Progenitor cell of endocrine pancreas (in vitro differentiated cells): ENCODE measurements at regions not wholly inside any gene's neighbourhood (a gene's known extent, or its start where the extent isn't known, plus 50 kb on each side); places are given as distances from the start of the nearest gene placed in this dataset.
A peak's percentile ranks its signal among the peaks of the same experiment; 100 is the strongest.

ENCODE experiments used
- DNase-seq: peaks from one replicate; pipeline ENCODE4 v3.0.0; 2021; ENCODE audit warnings: low spot score; ENCODE audit not compliant: unreplicated experiment
- H3K27ac Mint-ChIP-seq: 2 replicates; pipeline ENCODE4 v1.8.0; 2021; ENCODE audit warnings: mild to moderate bottlenecking, moderate library complexity, mixed read lengths
- H3K27me3 Mint-ChIP-seq: 2 replicates; pipeline ENCODE4 v1.8.0; 2021; ENCODE audit warnings: mixed read lengths
- H3K36me3 Mint-ChIP-seq: 2 replicates; pipeline ENCODE4 v1.8.0; 2022; ENCODE audit warnings: mixed read lengths; ENCODE audit not compliant: insufficient read depth
- H3K4me1 Mint-ChIP-seq: 2 replicates; pipeline ENCODE4 v1.8.0; 2021; ENCODE audit warnings: low read depth, mixed read lengths
- H3K4me3 Mint-ChIP-seq: 2 replicates; pipeline ENCODE4 v1.8.0; 2021; ENCODE audit warnings: low read depth, mild to moderate bottlenecking, moderate library complexity, mixed read lengths
- H3K9me3 Mint-ChIP-seq: 2 replicates; pipeline ENCODE4 v1.8.0; 2021; ENCODE audit warnings: low read depth, mixed read lengths
- CTCF ChIP-seq: fragments of 200-600 bp; sonication (generic); IDR thresholded peaks from one replicate; pipeline ENCODE4 v1.5.0; 2021; ENCODE audit warnings: antibody characterized with exemption, mild to moderate bottlenecking; ENCODE audit not compliant: unreplicated experiment

GRCh38 chr5:67827541-67827940, 388.0 kb upstream of the PIK3R1 start:
- H3K27me3 Mint-ChIP-seq, result no peaks in the 10 kb centered on the region
- no peak for TF ChIP-seq CTCF
- no peak overlapping the region for H3K27ac Mint-ChIP-seq
- H3K4me1 Mint-ChIP-seq, result peaks cover 9% of the 10 kb centered on the region
- H3K36me3 Mint-ChIP-seq, result no peaks in the 10 kb centered on the region
- H3K9me3 Mint-ChIP-seq, result peaks cover 3% of the 10 kb centered on the region
- H3K4me3 Mint-ChIP-seq, result no peak overlapping the region
- no peak for DNase-seq

- no peaks in the 10 kb centered on the region for H3K4me1 Mint-ChIP-seq
- no peak overlapping the region for H3K4me3 Mint-ChIP-seq
- no peaks in the 10 kb centered on the region for H3K27me3 Mint-ChIP-seq
- H3K27ac Mint-ChIP-seq, result no peak overlapping the region
- H3K9me3 Mint-ChIP-seq, result peaks cover 3% of the 10 kb centered on the region
- no peaks in the 10 kb centered on the region for H3K36me3 Mint-ChIP-seq
- no peak for DNase-seq
- TF ChIP-seq CTCF, result no peak
These were observed 390.7 kb upstream of the PIK3R1 start for GRCh38 chr5:67824852-67825251.

GRCh38 chr5:67817652-67818051, 397.9 kb upstream of the PIK3R1 start:
- H3K4me1 Mint-ChIP-seq, result peaks cover 21% of the 10 kb centered on the region
- no peak for TF ChIP-seq CTCF
- H3K9me3 Mint-ChIP-seq, result peaks cover 4% of the 10 kb centered on the region
- no peak for DNase-seq
- no peak overlapping the region for H3K27ac Mint-ChIP-seq
- peak overlapping the region; percentile 71 for H3K4me3 Mint-ChIP-seq
- no peaks in the 10 kb centered on the region for H3K27me3 Mint-ChIP-seq
- no peaks in the 10 kb centered on the region for H3K36me3 Mint-ChIP-seq

GRCh38 chr5:67816456-67816855, 399.1 kb upstream of the PIK3R1 start:
- TF ChIP-seq CTCF, result no peak
- no peak for DNase-seq
- Mint-ChIP-seq H3K4me3 (peak overlapping the region; percentile 9), H3K9me3 (peaks cover 4% of the 10 kb centered on the region), H3K27me3 (no peaks in the 10 kb centered on the region), H3K4me1 (peaks cover 21% of the 10 kb centered on the region), H3K36me3 (no peaks in the 10 kb centered on the region), H3K27ac (peak overlapping the region; percentile 60)

- Mint-ChIP-seq H3K4me1 (peaks cover 21% of the 10 kb centered on the region), H3K4me3 (no peak overlapping the region), H3K27ac (peak overlapping the region; percentile 60), H3K27me3 (peaks cover 3% of the 10 kb centered on the region), H3K9me3 (peaks cover 4% of the 10 kb centered on the region), H3K36me3 (no peaks in the 10 kb centered on the region)
- DNase-seq, result no peak
- no peak for TF ChIP-seq CTCF
These were observed 399.8 kb upstream of the PIK3R1 start for GRCh38 chr5:67815455-67816391.
